NB4 (cell line): ENCODE measurements at regions not wholly inside any gene's neighbourhood (a gene's known extent, or its start where the extent isn't known, plus 50 kb on each side); places are given as distances from the start of the nearest gene placed in this dataset.

Experiments used
- DNase-seq: peaks from one replicate; pipeline ENCODE4 v3.0.0; 2010; ENCODE audit warnings: low read depth
- H3K4me3 ChIP-seq: one replicate; pipeline ENCODE4 v1.5.1; 2011; ENCODE audit warnings: mild to moderate bottlenecking, low read depth, low read length, moderate library complexity
- MYC ChIP-seq: IDR thresholded peaks from 2 replicates; pipeline ENCODE4 v1.6.1; 2011; ENCODE audit warnings: low read depth, low read length
- POLR2A ChIP-seq: IDR thresholded peaks from 2 replicates; pipeline ENCODE4 v1.6.1; 2011; ENCODE audit warnings: mild to moderate bottlenecking; ENCODE audit not compliant: insufficient read length; ENCODE audit errors: extremely low read depth
- TF ChIP-seq, protein P1 (sequence below): IDR thresholded peaks from one replicate; pipeline ENCODE4 v1.5.1; 2012; ENCODE audit warnings: low read depth, low read length
- TF ChIP-seq, protein P2 (sequence below): IDR thresholded peaks from 2 replicates; pipeline ENCODE4 v1.6.1; 2011; ENCODE audit warnings: low read depth, low read length

DNA sequence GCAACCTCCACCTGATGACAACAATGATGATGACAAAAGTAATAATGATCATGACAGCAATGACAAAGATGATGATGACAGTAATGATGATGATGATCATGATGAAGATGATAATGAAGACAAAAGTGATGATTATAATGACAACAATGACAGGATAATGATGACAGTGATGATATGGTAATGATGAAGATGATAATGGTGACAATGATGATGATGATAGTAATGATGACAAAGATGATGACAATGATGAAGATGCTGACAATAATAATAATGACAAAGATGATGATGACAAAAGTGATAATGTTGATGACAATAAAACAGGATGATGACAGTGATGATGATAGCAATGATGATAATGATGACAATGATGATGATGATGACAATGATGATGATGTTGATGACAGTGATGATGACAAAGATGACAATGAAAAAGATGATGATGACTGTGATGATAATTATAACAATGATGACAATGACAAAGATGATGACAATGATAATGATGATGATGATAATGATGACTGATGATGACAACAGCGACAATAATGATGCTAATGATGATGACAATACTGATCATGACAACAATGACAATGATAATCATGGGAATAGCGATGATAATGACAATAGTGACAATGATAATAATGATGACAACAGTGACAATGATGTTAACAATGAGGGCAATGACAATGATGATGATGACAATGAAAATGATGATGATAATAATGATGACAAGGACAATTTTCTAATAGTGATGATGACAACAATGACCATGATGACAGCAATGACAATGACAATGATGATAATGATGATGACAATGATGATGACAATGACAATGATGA lies 1106.5 kb upstream of the AUTS2 start:
- TF ChIP-seq MYC (no peak), POLR2A (no peak)
- TF ChIP-seq, protein P1, sequence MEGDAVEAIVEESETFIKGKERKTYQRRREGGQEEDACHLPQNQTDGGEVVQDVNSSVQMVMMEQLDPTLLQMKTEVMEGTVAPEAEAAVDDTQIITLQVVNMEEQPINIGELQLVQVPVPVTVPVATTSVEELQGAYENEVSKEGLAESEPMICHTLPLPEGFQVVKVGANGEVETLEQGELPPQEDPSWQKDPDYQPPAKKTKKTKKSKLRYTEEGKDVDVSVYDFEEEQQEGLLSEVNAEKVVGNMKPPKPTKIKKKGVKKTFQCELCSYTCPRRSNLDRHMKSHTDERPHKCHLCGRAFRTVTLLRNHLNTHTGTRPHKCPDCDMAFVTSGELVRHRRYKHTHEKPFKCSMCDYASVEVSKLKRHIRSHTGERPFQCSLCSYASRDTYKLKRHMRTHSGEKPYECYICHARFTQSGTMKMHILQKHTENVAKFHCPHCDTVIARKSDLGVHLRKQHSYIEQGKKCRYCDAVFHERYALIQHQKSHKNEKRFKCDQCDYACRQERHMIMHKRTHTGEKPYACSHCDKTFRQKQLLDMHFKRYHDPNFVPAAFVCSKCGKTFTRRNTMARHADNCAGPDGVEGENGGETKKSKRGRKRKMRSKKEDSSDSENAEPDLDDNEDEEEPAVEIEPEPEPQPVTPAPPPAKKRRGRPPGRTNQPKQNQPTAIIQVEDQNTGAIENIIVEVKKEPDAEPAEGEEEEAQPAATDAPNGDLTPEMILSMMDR, result no peak
- TF ChIP-seq, protein P2, sequence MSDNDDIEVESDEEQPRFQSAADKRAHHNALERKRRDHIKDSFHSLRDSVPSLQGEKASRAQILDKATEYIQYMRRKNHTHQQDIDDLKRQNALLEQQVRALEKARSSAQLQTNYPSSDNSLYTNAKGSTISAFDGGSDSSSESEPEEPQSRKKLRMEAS, result no peak
- H3K4me3 ChIP-seq, result no peak overlapping the region
- DNase-seq, result no peak

DNA sequence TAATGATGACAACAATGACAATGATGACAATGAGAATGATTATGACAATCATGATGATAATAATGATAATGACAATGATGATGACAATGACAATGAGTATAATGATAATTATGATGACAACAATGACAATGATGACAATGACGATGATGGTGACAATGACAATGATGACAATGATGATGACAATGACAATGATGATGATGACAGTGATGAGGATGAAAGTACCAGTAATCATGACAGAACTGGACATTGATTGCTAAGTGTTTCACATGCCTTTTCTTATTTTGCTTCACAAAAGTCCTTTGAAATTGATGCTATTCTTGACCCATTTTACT lies 1106.0 kb upstream of the AUTS2 start:
- TF ChIP-seq MYC (no peak), POLR2A (no peak)
- TF ChIP-seq, protein P1, result no peak
- TF ChIP-seq, protein P2, result no peak
- DNase-seq, result no peak
- no peak overlapping the region for H3K4me3 ChIP-seq

DNA sequence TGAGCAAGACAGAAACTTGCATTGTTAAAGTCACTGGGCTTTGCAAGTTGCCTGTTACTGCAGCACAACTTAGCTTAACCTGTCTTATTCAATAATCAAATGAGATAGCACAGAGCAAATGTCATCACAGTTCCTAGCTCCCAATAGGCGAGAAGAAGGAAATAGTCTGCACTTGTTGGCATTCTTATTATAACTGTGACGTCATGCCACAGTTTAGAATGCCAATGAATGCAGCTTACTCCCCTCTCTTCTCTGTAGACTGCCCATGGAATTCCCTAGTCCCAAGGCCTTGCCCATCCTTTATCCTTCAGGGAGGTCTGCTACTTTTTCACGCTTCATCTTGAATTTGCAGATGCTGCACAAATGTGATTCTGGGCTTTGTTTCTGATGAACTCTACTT lies 1094.9 kb upstream of the AUTS2 start:
- H3K4me3 ChIP-seq, result no peak overlapping the region
- TF ChIP-seq, protein P1, result no peak
- TF ChIP-seq, protein P2, result no peak
- TF ChIP-seq MYC (no peak), POLR2A (no peak)
- DNase-seq, result no peak

DNA sequence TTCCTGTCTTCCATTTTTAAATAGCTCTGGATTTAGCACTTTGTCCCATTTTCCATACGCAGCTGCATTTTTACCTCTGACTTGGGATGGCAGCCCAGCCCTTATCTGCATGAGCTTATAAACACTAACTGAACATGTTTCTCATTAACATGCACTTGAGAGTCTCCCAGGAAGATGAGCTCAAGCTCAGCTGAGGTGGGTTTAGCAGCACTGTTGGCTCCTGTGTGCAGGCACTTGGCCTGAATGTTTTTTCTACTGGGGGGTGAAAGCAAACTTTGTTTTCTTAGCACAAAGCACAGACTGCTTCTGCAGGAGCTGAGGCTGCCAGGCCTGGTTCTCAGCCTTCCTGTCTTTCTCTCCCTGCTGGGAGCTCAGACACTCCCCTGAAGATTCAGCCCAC lies 1093.6 kb upstream of the AUTS2 start:
- TF ChIP-seq, protein P2, result no peak
- no peak overlapping the region for H3K4me3 ChIP-seq
- DNase-seq, result no peak

DNA sequence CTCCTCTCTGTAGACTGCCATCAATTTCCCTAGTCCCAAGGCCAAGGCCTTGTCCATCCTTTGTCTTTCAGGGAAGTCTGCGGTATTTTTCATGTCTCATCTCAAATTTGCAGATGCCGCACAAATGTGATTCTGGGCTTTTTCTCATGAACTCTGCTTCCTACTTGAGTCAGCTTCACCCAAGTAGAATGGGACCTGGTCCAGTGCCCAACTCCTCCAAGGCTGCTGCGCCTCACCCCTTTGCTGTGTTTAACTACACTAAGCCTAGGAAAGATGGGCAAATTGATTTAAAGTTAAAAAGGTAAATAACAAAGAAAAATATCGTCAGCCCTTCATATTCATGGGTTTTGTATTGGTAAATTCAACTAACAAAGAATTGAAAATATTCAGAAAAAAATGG lies 1092.6 kb upstream of the AUTS2 start:
- no peak for TF ChIP-seq POLR2A
- TF ChIP-seq MYC, result no peak
- TF ChIP-seq, protein P2, result no peak
- TF ChIP-seq, protein P1, result no peak
- no peak for DNase-seq

DNA sequence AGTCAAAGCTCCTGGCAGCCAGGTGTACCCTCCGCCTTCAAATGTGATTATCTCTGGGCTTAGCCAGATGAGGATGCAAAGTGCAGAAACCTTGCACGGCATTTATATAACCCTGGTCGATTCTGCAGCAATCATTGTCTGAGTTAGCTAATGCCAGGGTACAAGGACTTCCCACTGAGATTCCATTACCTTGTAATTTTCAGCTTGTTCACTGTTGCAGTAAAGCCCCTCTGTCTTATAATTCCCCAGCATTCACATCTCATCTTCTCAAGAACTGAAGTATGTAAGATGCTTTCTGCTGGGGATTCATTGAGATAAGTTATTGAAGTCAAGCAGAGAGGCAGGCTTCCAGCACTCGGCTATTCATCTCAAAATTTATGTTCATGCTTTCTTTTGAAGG lies 1090.6 kb upstream of the AUTS2 start:
- no peak for TF ChIP-seq POLR2A
- TF ChIP-seq, protein P1, result no peak
- TF ChIP-seq MYC, result no peak
- TF ChIP-seq, protein P2, result no peak
- no peak overlapping the region for H3K4me3 ChIP-seq
- no peak for DNase-seq

More for the DNA sequence above, 1092.6 kb upstream of the AUTS2 start:
- H3K4me3 ChIP-seq, result no peak overlapping the region
